ENCODE measurements at regions not wholly inside any gene's neighbourhood (a gene's known extent, or its start where the extent isn't known, plus 50 kb on each side); places are given as distances from the start of the nearest gene placed in this dataset.

DNA sequence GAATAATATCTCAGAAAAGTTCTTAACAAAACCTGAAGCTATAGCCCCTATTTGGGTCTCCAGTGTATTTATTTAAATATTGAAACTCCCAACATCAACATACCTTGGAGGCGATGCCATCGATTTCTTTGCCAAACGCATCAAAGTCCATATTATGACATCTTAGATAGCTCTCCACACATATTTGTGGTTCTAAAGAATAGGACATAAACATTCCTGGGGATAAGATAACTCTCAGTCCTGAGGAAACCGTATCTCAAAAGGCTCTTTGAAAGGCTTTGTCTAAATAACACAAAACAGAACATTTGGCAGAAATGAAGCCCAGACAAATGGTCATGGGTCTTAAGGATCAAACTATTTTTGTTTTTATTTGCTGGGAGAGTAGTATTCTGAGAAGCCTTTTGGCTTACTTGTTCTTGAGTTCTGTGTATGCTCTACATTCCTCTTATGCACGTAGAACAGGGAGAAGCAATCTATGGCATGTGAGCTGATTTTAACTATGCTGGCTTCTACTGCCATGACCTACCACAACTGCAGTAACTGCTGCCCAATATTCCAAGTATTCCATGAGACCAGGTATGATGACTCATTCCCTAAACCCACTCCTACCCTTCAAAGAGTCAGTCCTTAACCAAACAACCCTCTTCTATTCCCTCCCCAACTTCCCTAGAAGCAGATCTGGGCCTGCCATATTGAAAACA lies 279.0 kb upstream of the ZFHX3 start:
- H3K27ac Mint-ChIP-seq = no peak overlapping the region

More for the DNA sequence above, 279.0 kb upstream of the ZFHX3 start:
- peaks cover 16% of the 10 kb centered on the region; the same call in 1 of the 2 replicates for H3K9me2 ChIP-seq (ENCODE audit: insufficient read depth)
- H3K4me2 ChIP-seq = no peak overlapping the region
- no peak for TF ChIP-seq ZNF462 (CRISPR knock-in tag; IDR thresholded peaks at IDR 0.05)
- no peak for TF ChIP-seq REST (IDR thresholded peaks at IDR 0.05; ENCODE audit: unreplicated experiment)
- no peak for TF ChIP-seq CREB1 (CRISPR knock-in tag; IDR thresholded peaks at IDR 0.05; ENCODE audit: low read depth)
- TF ChIP-seq POLR2AphosphoS5 (IDR thresholded peaks at IDR 0.05; ENCODE audit: low read depth) = no peak
- no peak for TF ChIP-seq EZH2 (IDR thresholded peaks at IDR 0.05; ENCODE audit: low read depth, unreplicated experiment)
- no peak for TF ChIP-seq ZNF114 (CRISPR knock-in tag; IDR thresholded peaks at IDR 0.05)
- no peak for TF ChIP-seq ETS1 (IDR thresholded peaks at IDR 0.05)
- TF ChIP-seq JUNB (IDR thresholded peaks at IDR 0.05; ENCODE audit: unreplicated experiment) = no peak
- TF ChIP-seq, protein P1, sequence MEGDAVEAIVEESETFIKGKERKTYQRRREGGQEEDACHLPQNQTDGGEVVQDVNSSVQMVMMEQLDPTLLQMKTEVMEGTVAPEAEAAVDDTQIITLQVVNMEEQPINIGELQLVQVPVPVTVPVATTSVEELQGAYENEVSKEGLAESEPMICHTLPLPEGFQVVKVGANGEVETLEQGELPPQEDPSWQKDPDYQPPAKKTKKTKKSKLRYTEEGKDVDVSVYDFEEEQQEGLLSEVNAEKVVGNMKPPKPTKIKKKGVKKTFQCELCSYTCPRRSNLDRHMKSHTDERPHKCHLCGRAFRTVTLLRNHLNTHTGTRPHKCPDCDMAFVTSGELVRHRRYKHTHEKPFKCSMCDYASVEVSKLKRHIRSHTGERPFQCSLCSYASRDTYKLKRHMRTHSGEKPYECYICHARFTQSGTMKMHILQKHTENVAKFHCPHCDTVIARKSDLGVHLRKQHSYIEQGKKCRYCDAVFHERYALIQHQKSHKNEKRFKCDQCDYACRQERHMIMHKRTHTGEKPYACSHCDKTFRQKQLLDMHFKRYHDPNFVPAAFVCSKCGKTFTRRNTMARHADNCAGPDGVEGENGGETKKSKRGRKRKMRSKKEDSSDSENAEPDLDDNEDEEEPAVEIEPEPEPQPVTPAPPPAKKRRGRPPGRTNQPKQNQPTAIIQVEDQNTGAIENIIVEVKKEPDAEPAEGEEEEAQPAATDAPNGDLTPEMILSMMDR (conservative IDR thresholded peaks at IDR 0.05; ENCODE audit: low read depth in 2 of 2) = no peak
- H3K9me3 Mint-ChIP-seq = no peaks in the 10 kb centered on the region; the same call in 2 of the 3 replicates
- H3K36me3 ChIP-seq (ENCODE audit: insufficient read depth) = no peaks in the 10 kb centered on the region
- H2AFZ ChIP-seq = no peak overlapping the region
- no peaks in the 10 kb centered on the region for H3K27me3 ChIP-seq (ENCODE audit: insufficient read depth)
- no peak overlapping the region for H3K4me3 Mint-ChIP-seq
- H3K4me1 Mint-ChIP-seq = peaks cover 3% of the 10 kb centered on the region; the same call in 2 of the 3 replicates
- no peak overlapping the region for H3K27ac ChIP-seq (ENCODE audit: low read depth)
- no peaks in the 10 kb centered on the region for H4K20me1 ChIP-seq (replicated peaks; ENCODE audit: insufficient read depth)
- DNase-seq (ENCODE audit: low spot score) = no peak
- H3K4me1 ChIP-seq (ENCODE audit: insufficient read depth) = 0 out of 2 replicates have a peak, but pooled peaks cover 4% of the 10 kb centered on the region
- no peaks in the 10 kb centered on the region for H3K27me3 Mint-ChIP-seq (ENCODE audit: insufficient read depth, low read depth, poor library complexity)
- H3K79me2 ChIP-seq (replicated peaks; ENCODE audit: insufficient read depth) = no peaks in the 10 kb centered on the region
- no peak overlapping the region for H3K4me3 ChIP-seq
- no peak for ATAC-seq
- H3K36me3 Mint-ChIP-seq (ENCODE audit: low read depth) = no peaks in the 10 kb centered on the region
- no peaks in the 10 kb centered on the region for H3F3A ChIP-seq (replicated peaks; ENCODE audit: low read depth)
